ENCODE measurements at regions not wholly inside any gene's neighbourhood (a gene's known extent, or its start where the extent isn't known, plus 50 kb on each side); places are given as distances from the start of the nearest gene placed in this dataset.

- DNase-seq (ENCODE audit: low spot score) = no peak
These were observed 122.7 kb downstream of the ZNF518B start for GRCh38 chr4:10334506-10335028.

- DNase-seq (ENCODE audit: low spot score) = no peak
These were observed 123.3 kb downstream of the ZNF518B start for GRCh38 chr4:10333942-10334341.

- no peak for DNase-seq (ENCODE audit: low spot score)
These were observed 131.2 kb downstream of the ZNF518B start for GRCh38 chr4:10326075-10326474.

- no peak for DNase-seq (ENCODE audit: low spot score)
These were observed 135.3 kb downstream of the ZNF518B start for GRCh38 chr4:10321931-10322330.

- no peak for DNase-seq (ENCODE audit: low spot score)
These were observed 137.1 kb downstream of the ZNF518B start for GRCh38 chr4:10320130-10320529.

- DNase-seq (ENCODE audit: low spot score) = no peak
These were observed 139.9 kb downstream of the ZNF518B start for GRCh38 chr4:10317345-10317744.

GRCh38 chr4:10316851-10317250, 140.4 kb downstream of the ZNF518B start:
- no peak for DNase-seq (ENCODE audit: low spot score)

GRCh38 chr4:10315638-10316037, 141.6 kb downstream of the ZNF518B start:
- no peak for DNase-seq (ENCODE audit: low spot score)

- no peak for DNase-seq (ENCODE audit: low spot score)
These were observed 144.7 kb downstream of the ZNF518B start for GRCh38 chr4:10312568-10312967.

- no peak for DNase-seq (ENCODE audit: low spot score)
These were observed 145.3 kb downstream of the ZNF518B start for GRCh38 chr4:10311939-10312338.

GRCh38 chr4:10305816-10306215, 151.4 kb downstream of the ZNF518B start:
- DNase-seq (ENCODE audit: low spot score) = no peak

GRCh38 chr4:10303291-10303690, 153.9 kb downstream of the ZNF518B start:
- DNase-seq (ENCODE audit: low spot score) = no peak

- DNase-seq (ENCODE audit: low spot score) = no peak
These were observed 155.1 kb downstream of the ZNF518B start for GRCh38 chr4:10302096-10302495.

- no peak for DNase-seq (ENCODE audit: low spot score)
These were observed 157.6 kb downstream of the ZNF518B start for GRCh38 chr4:10299601-10300000.

- DNase-seq (ENCODE audit: low spot score) = no peak
These were observed 158.5 kb downstream of the ZNF518B start for GRCh38 chr4:10298681-10299080.

- DNase-seq (ENCODE audit: low spot score) = no peak
These were observed 160.5 kb downstream of the ZNF518B start for GRCh38 chr4:10296730-10297129.

- DNase-seq (ENCODE audit: low spot score) = no peak
These were observed 161.9 kb downstream of the ZNF518B start for GRCh38 chr4:10295301-10295700.

- DNase-seq (ENCODE audit: low spot score) = no peak
These were observed 167.7 kb downstream of the ZNF518B start for GRCh38 chr4:10289538-10289906.

- no peak for DNase-seq (ENCODE audit: low spot score)
These were observed 168.2 kb downstream of the ZNF518B start for GRCh38 chr4:10288830-10289537.

- no peak for DNase-seq (ENCODE audit: low spot score)
These were observed 168.4 kb upstream of the WDR1 start for GRCh38 chr4:10285028-10285427.

GRCh38 chr4:10283761-10284160, 167.2 kb upstream of the WDR1 start:
- DNase-seq (ENCODE audit: low spot score) = no peak

GRCh38 chr4:10281996-10282395, 165.4 kb upstream of the WDR1 start:
- no peak for DNase-seq (ENCODE audit: low spot score)

- DNase-seq (ENCODE audit: low spot score) = no peak
These were observed 162.7 kb upstream of the WDR1 start for GRCh38 chr4:10279261-10279660.

GRCh38 chr4:10278071-10278470, 161.5 kb upstream of the WDR1 start:
- no peak for DNase-seq (ENCODE audit: low spot score)

All from germinal center (tissue), 1 donor.